DOHH2 (cell line): ENCODE measurements at regions not wholly inside any gene's neighbourhood (a gene's known extent, or its start where the extent isn't known, plus 50 kb on each side); places are given as distances from the start of the nearest gene placed in this dataset.

Experiments used
- H3F3A ChIP-seq: fragments of 200-600 bp; sonication (generic), shearing (Covaris generic); 2 replicates; pipeline ENCODE4 v1.6.0; 2016; ENCODE audit warnings: antibody characterized with exemption, mild to moderate bottlenecking; ENCODE audit not compliant: control insufficient read depth, insufficient read depth
- H3K27ac ChIP-seq: fragments of 200-600 bp; sonication (generic); 2 replicates; pipeline ENCODE4 v1.5.1; 2014; ENCODE audit warnings: low read depth, mild to moderate bottlenecking, low read length, moderate library complexity
- H3K27me3 ChIP-seq: fragments of 200-600 bp; sonication (generic); 2 replicates; pipeline ENCODE4 v1.6.1; 2014; ENCODE audit warnings: mild to moderate bottlenecking, low read length, mixed read lengths; ENCODE audit not compliant: control insufficient read depth
- H3K36me3 ChIP-seq: fragments of 200-600 bp; sonication (generic); 2 replicates; pipeline ENCODE4 v1.6.1; 2014; ENCODE audit warnings: mild to moderate bottlenecking, low read length, moderate library complexity, mixed read lengths; ENCODE audit not compliant: control insufficient read depth
- H3K4me1 ChIP-seq: fragments of 200-600 bp; sonication (generic); 2 replicates; pipeline ENCODE4 v1.6.1; 2014; ENCODE audit warnings: mild to moderate bottlenecking, low read length, mixed read lengths; ENCODE audit not compliant: control insufficient read depth
- H3K4me2 ChIP-seq: fragments of 200-600 bp; sonication (generic); 2 replicates; pipeline ENCODE4 v1.6.0; 2014; ENCODE audit warnings: mild to moderate bottlenecking, low read length, moderate library complexity
- H3K4me3 ChIP-seq: fragments of 200-600 bp; sonication (generic); 2 replicates; pipeline ENCODE4 v1.5.1; 2014; ENCODE audit warnings: mild to moderate bottlenecking, low read length, mixed read lengths
- H3K79me2 ChIP-seq: fragments of 200-600 bp; sonication (generic); 2 replicates; pipeline ENCODE4 v1.6.1; 2014; ENCODE audit warnings: mild to moderate bottlenecking, low read length, mixed read lengths; ENCODE audit not compliant: control insufficient read depth
- H3K9me2 ChIP-seq: fragments of 200-600 bp; sonication (generic); replicated peaks from 2 replicates; pipeline ENCODE4 v1.6.1; 2014; ENCODE audit warnings: mild to moderate bottlenecking, low read length, mixed read lengths; ENCODE audit not compliant: control insufficient read depth
- H3K9me3 ChIP-seq: fragments of 200-600 bp; sonication (generic); 2 replicates; pipeline ENCODE4 v1.6.1; 2014; ENCODE audit warnings: antibody characterized with exemption, low read length, mixed read lengths; ENCODE audit not compliant: control insufficient read depth, insufficient read depth
- H4K20me1 ChIP-seq: fragments of 200-600 bp; sonication (generic); 2 replicates; pipeline ENCODE4 v1.6.0; 2014; ENCODE audit warnings: low read depth, mild to moderate bottlenecking, antibody characterized with exemption, low read length, moderate library complexity; ENCODE audit not compliant: control insufficient read depth, insufficient read depth
- EZH2phosphoT487 ChIP-seq: fragments of 200-600 bp; sonication (generic); IDR thresholded peaks from 2 replicates; pipeline ENCODE4 v1.6.1; 2017; ENCODE audit warnings: borderline replicate concordance, mild to moderate bottlenecking, antibody characterized with exemption, low read length, moderate library complexity, mixed read lengths
- TF ChIP-seq, protein P1 (sequence below): fragments of 200-600 bp; sonication (generic); IDR thresholded peaks from one replicate; pipeline ENCODE4 v1.5.1; 2014; ENCODE audit warnings: antibody characterized with exemption, mild to moderate bottlenecking, low read depth, low read length; ENCODE audit not compliant: poor library complexity, severe bottlenecking

DNA sequence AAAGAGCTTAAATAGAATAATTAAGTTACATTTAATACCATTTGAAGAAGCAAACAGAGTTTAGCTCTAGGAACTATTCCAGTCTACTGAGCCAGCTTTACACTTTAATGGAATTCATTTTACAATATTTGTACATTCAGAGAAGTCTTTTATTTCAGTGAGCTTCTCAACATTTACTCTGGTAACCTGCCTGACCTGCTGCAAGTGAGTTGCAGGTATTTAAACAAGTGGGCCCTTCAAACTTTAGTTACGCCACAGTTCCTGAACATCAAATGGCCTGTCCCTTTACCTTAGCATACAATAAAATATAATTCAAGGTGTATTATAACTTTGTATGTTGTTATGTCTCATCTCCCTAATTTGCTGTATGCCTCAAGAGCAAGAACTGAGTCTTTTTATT, 121.6 kb upstream of the SEMA3C start:
- no peaks in the 10 kb centered on the region for H3K9me2 ChIP-seq
- no peaks in the 10 kb centered on the region for H3F3A ChIP-seq
- H3K9me3 ChIP-seq = peaks cover under 1% of the 10 kb centered on the region; the same call in 1 of the 2 replicates
- H3K4me2 ChIP-seq = no peak overlapping the region
- no peaks in the 10 kb centered on the region for H3K27me3 ChIP-seq
- H3K36me3 ChIP-seq = no peaks in the 10 kb centered on the region
- H3K79me2 ChIP-seq = no peaks in the 10 kb centered on the region
- no peak overlapping the region for H3K27ac ChIP-seq
- H3K4me3 ChIP-seq = no peak overlapping the region
- no peaks in the 10 kb centered on the region for H4K20me1 ChIP-seq
- no peaks in the 10 kb centered on the region for H3K4me1 ChIP-seq
- TF ChIP-seq EZH2phosphoT487 = no peak
- TF ChIP-seq, protein P1, sequence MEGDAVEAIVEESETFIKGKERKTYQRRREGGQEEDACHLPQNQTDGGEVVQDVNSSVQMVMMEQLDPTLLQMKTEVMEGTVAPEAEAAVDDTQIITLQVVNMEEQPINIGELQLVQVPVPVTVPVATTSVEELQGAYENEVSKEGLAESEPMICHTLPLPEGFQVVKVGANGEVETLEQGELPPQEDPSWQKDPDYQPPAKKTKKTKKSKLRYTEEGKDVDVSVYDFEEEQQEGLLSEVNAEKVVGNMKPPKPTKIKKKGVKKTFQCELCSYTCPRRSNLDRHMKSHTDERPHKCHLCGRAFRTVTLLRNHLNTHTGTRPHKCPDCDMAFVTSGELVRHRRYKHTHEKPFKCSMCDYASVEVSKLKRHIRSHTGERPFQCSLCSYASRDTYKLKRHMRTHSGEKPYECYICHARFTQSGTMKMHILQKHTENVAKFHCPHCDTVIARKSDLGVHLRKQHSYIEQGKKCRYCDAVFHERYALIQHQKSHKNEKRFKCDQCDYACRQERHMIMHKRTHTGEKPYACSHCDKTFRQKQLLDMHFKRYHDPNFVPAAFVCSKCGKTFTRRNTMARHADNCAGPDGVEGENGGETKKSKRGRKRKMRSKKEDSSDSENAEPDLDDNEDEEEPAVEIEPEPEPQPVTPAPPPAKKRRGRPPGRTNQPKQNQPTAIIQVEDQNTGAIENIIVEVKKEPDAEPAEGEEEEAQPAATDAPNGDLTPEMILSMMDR = no peak

DNA sequence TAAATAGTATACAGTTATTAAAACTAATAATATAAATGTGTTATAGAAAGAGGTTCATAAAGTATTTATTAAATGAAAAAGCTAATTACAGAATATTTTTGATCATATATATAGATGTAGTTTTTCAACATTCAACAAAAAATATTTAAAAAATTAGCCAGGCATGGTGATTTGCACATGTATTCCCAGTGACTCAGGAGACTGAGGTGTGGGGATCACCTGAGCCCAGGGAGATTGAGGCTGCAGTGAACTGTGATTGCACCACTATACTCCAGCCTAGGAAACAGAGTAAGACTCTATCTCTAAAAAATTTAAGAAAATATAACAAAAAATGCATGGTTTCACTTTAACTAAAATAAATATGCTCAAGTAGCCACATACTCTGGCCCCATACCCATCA, 118.0 kb upstream of the SEMA3C start:
- H4K20me1 ChIP-seq = no peaks in the 10 kb centered on the region
- no peaks in the 10 kb centered on the region for H3K79me2 ChIP-seq
- no peaks in the 10 kb centered on the region for H3K36me3 ChIP-seq
- H3K4me1 ChIP-seq = no peaks in the 10 kb centered on the region
- no peaks in the 10 kb centered on the region for H3F3A ChIP-seq
- no peak for TF ChIP-seq EZH2phosphoT487
- TF ChIP-seq, protein P1 = no peak
- H3K9me2 ChIP-seq = no peaks in the 10 kb centered on the region
- H3K27me3 ChIP-seq = no peaks in the 10 kb centered on the region
- no peak overlapping the region for H3K4me3 ChIP-seq
- H3K9me3 ChIP-seq = no peaks in the 10 kb centered on the region; the same call in 1 of the 2 replicates
- H3K27ac ChIP-seq = no peak overlapping the region
- H3K4me2 ChIP-seq = no peak overlapping the region

DNA sequence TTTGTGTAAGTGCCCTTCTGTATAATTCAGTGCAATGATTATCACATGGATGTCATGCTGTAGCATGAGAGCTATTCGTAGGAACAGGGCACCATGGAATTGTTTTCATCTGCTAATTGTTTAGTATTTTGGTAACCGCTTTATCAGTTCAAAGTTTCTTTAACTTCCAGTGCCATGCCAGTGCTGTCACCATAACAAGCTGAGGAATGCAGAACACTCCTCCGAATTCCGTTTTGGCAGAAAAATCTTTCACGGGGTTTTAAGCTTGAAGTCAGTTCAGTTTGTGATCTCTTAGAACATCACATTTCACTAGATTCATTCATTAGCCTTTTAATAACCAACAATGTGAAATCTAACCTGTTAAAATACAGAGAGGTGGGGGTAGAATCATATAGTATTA, 117.2 kb upstream of the SEMA3C start:
- H3K36me3 ChIP-seq = no peaks in the 10 kb centered on the region
- no peaks in the 10 kb centered on the region for H3K27me3 ChIP-seq
- H3K4me3 ChIP-seq = no peak overlapping the region
- H3K79me2 ChIP-seq = no peaks in the 10 kb centered on the region
- no peaks in the 10 kb centered on the region; the same call in 1 of the 2 replicates for H3K9me3 ChIP-seq
- H3K4me2 ChIP-seq = no peak overlapping the region
- no peak overlapping the region for H3K27ac ChIP-seq
- no peaks in the 10 kb centered on the region for H3K4me1 ChIP-seq
- no peaks in the 10 kb centered on the region for H3F3A ChIP-seq
- TF ChIP-seq, protein P1 = no peak
- no peak for TF ChIP-seq EZH2phosphoT487
- H3K9me2 ChIP-seq = no peaks in the 10 kb centered on the region
- H4K20me1 ChIP-seq = no peaks in the 10 kb centered on the region
